Testis (tissue), 2 donors: ENCODE measurements at regions not wholly inside any gene's neighbourhood (a gene's known extent, or its start where the extent isn't known, plus 50 kb on each side); places are given as distances from the start of the nearest gene placed in this dataset.
"Not testable (repeated sequence)": the region's sequence is repeated elsewhere in the genome, so short reads cannot be mapped to it uniquely, and the experiment has no call there.

Source experiments
- POLR2A ChIP-seq: fragments of 450-650 bp; IDR thresholded peaks from one replicate; pipeline ENCODE4 v1.6.1; 2017; ENCODE audit warnings: antibody characterized with exemption, mild to moderate bottlenecking, moderate library complexity
- TF ChIP-seq, protein P1 (sequence below), 3 experiments: fragments of 450-650 bp in 2 of 3; fragments of 200-600 bp in 1 of 3; sonication (generic) in 1 of 3; IDR thresholded peaks; one replicate each; pipeline ENCODE4 v1.5.1; 2016 to 2019; ENCODE audit warnings: antibody characterized with exemption in 3 of 3, mild to moderate bottlenecking in 2 of 3, moderate library complexity in 1 of 3

DNA sequence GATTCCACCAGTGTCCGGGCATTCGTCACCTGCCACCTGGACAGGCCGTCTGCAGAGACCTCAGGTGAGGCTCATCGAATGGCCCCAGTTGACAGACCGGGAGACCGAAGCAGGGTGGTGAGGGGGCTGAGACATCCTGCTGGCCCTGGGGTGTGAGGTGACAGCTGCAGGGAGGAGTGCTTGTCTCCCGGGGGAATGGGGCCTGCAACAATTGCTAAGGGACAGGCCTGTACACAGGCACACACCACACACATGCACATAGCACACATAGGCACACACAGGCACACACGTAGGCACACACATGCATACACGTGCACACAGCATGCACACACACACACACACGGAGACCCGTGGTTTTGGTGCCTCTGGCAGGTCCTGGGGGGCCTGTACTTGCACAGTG is 4363.9 kb upstream of the TPTE start:
- TF ChIP-seq, protein P1, sequence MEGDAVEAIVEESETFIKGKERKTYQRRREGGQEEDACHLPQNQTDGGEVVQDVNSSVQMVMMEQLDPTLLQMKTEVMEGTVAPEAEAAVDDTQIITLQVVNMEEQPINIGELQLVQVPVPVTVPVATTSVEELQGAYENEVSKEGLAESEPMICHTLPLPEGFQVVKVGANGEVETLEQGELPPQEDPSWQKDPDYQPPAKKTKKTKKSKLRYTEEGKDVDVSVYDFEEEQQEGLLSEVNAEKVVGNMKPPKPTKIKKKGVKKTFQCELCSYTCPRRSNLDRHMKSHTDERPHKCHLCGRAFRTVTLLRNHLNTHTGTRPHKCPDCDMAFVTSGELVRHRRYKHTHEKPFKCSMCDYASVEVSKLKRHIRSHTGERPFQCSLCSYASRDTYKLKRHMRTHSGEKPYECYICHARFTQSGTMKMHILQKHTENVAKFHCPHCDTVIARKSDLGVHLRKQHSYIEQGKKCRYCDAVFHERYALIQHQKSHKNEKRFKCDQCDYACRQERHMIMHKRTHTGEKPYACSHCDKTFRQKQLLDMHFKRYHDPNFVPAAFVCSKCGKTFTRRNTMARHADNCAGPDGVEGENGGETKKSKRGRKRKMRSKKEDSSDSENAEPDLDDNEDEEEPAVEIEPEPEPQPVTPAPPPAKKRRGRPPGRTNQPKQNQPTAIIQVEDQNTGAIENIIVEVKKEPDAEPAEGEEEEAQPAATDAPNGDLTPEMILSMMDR (IDR thresholded peaks at IDR 0.05), result not testable (repeated sequence)
- not testable (repeated sequence) for TF ChIP-seq POLR2A
